ENCODE measurements at regions not wholly inside any gene's neighbourhood (a gene's known extent, or its start where the extent isn't known, plus 50 kb on each side); places are given as distances from the start of the nearest gene placed in this dataset.
"Not testable (repeated sequence)": the region's sequence is repeated elsewhere in the genome, so short reads cannot be mapped to it uniquely, and the experiment has no call there.

- peak; percentile 8 to 46 (median 21) for DNase-seq
These were observed 191.9 kb upstream of the CRIM1 start for GRCh38 chr2:36163520-36164254.

- not testable (repeated sequence) for DNase-seq
These were observed 198.5 kb upstream of the CRIM1 start for GRCh38 chr2:36157093-36157492.

GRCh38 chr2:36147670-36148390, 207.7 kb upstream of the CRIM1 start:
- DNase-seq: no peak

GRCh38 chr2:36146765-36147164, 208.8 kb upstream of the CRIM1 start:
- no peak for DNase-seq

GRCh38 chr2:36140391-36140790, 215.2 kb upstream of the CRIM1 start:
- no peak for DNase-seq

- DNase-seq: no peak
These were observed 218.0 kb upstream of the CRIM1 start for GRCh38 chr2:36137612-36138011.

- DNase-seq: no peak
These were observed 221.3 kb upstream of the CRIM1 start for GRCh38 chr2:36134281-36134680.

- no peak for DNase-seq
These were observed 227.2 kb upstream of the CRIM1 start for GRCh38 chr2:36128359-36128758.

- no peak for DNase-seq
These were observed 229.9 kb upstream of the CRIM1 start for GRCh38 chr2:36125702-36126101.

- DNase-seq: no peak
These were observed 231.6 kb upstream of the CRIM1 start for GRCh38 chr2:36123995-36124394.

GRCh38 chr2:36097022-36097421, 258.6 kb upstream of the CRIM1 start:
- DNase-seq: no peak

- DNase-seq: not testable (repeated sequence)
These were observed 263.5 kb upstream of the CRIM1 start for GRCh38 chr2:36091844-36092741.

GRCh38 chr2:36088716-36089328, 266.8 kb upstream of the CRIM1 start:
- no peak for DNase-seq

GRCh38 chr2:36087344-36087743, 268.2 kb upstream of the CRIM1 start:
- no peak for DNase-seq

GRCh38 chr2:36079793-36080192, 275.8 kb upstream of the CRIM1 start:
- no peak for DNase-seq

- DNase-seq: no peak
These were observed 281.6 kb upstream of the CRIM1 start for GRCh38 chr2:36074008-36074407.

GRCh38 chr2:36071698-36072097, 283.9 kb upstream of the CRIM1 start:
- DNase-seq: no peak

- no peak for DNase-seq
These were observed 286.5 kb upstream of the CRIM1 start for GRCh38 chr2:36069074-36069473.

- DNase-seq: no peak
These were observed 287.5 kb upstream of the CRIM1 start for GRCh38 chr2:36068086-36068485.

- DNase-seq: no peak
These were observed 295.4 kb upstream of the CRIM1 start for GRCh38 chr2:36060133-36060532.

GRCh38 chr2:36059691-36060090, 295.9 kb upstream of the CRIM1 start:
- peak in 3 of 4 experiments; percentile 6 to 63 (median 51) for DNase-seq

GRCh38 chr2:36058953-36059352, 296.6 kb upstream of the CRIM1 start:
- DNase-seq: peak; percentile 36 to 70 (median 56)

GRCh38 chr2:36058076-36058475, 297.5 kb upstream of the CRIM1 start:
- DNase-seq: no peak

All from suppressor macrophage (primary cell).